ENCODE measurements at regions not wholly inside any gene's neighbourhood (a gene's known extent, or its start where the extent isn't known, plus 50 kb on each side); places are given as distances from the start of the nearest gene placed in this dataset.

DNA sequence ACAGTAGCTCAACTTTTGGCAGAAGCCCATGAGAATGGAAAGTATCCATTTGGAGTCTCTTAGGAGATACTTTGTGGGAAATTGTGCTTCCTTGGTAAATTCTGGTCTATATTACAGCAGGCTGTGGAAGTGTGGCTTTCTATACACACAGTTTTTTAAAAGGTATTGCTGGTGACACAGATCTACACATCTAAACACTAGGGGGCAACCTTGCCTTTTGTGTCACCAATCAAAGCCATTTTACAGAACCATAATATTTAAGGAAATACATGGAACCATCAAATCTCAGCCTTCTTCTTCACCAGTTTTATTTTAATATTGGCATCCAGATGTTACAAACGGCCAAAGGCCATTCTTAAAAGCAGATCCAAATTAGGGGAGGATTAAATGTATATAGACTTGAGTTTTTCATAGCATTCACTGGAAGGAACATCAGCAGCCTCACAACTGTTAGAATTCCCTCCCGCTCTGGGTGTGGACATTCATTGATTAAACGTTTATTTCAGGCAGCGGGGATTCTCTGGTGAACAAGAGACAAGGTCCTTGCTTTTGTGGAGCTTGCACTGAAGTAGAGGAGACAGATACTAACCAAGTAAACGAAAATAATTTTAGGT is 132.4 kb upstream of the EPB41L4A start:
- TF ChIP-seq, protein P1, sequence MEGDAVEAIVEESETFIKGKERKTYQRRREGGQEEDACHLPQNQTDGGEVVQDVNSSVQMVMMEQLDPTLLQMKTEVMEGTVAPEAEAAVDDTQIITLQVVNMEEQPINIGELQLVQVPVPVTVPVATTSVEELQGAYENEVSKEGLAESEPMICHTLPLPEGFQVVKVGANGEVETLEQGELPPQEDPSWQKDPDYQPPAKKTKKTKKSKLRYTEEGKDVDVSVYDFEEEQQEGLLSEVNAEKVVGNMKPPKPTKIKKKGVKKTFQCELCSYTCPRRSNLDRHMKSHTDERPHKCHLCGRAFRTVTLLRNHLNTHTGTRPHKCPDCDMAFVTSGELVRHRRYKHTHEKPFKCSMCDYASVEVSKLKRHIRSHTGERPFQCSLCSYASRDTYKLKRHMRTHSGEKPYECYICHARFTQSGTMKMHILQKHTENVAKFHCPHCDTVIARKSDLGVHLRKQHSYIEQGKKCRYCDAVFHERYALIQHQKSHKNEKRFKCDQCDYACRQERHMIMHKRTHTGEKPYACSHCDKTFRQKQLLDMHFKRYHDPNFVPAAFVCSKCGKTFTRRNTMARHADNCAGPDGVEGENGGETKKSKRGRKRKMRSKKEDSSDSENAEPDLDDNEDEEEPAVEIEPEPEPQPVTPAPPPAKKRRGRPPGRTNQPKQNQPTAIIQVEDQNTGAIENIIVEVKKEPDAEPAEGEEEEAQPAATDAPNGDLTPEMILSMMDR (IDR thresholded peaks at IDR 0.05), result peak; percentile 50 to 77
- TF ChIP-seq POLR2A (IDR thresholded peaks at IDR 0.05) (no peak), EP300 (IDR thresholded peaks at IDR 0.05) (no peak), POLR2AphosphoS5 (IDR thresholded peaks at IDR 0.05) (no peak)

Measured in suprapubic skin (tissue), 4 donors.